Liver (tissue), 8 donors: ENCODE measurements at regions not wholly inside any gene's neighbourhood (a gene's known extent, or its start where the extent isn't known, plus 50 kb on each side); places are given as distances from the start of the nearest gene placed in this dataset.

Experiments
- DNase-seq: peaks from one replicate; pipeline ENCODE4 v3.0.0-alpha.2; 2017; ENCODE audit warnings: low spot score
- H3K27ac ChIP-seq, 2 donors: one replicate each; pipeline ENCODE4 v1.7.0; 2013; ENCODE audit warnings: inconsistent platforms in 2 of 2, low read length in 2 of 2, control low read depth in 1 of 2, low read depth in 1 of 2, mild to moderate bottlenecking in 1 of 2
- H3K27me3 ChIP-seq, 4 donors: one replicate each; pipeline versions ENCODE4 v1.6.1 to v1.7.0; 2013; ENCODE audit warnings: low read length in 3 of 4, inconsistent platforms in 1 of 4, mild to moderate bottlenecking in 1 of 4, moderate library complexity in 1 of 4; ENCODE audit not compliant: control insufficient read depth in 4 of 4, insufficient read depth in 4 of 4
- H3K36me3 ChIP-seq, 4 donors: one replicate each; pipeline versions ENCODE4 v1.6.1 to v1.7.0; 2013; ENCODE audit warnings: low read length in 3 of 4, mild to moderate bottlenecking in 3 of 4, low read depth in 1 of 4, moderate library complexity in 1 of 4; ENCODE audit not compliant: control insufficient read depth in 4 of 4, insufficient read depth in 3 of 4
- H3K4me1 ChIP-seq, 4 donors: one replicate each; pipeline versions ENCODE4 v1.6.1 to v1.7.0; 2013; ENCODE audit warnings: low read length in 3 of 4, mild to moderate bottlenecking in 3 of 4, moderate library complexity in 1 of 4; ENCODE audit not compliant: control insufficient read depth in 4 of 4, insufficient read depth in 4 of 4
- H3K4me3 ChIP-seq, 3 donors: one replicate each; pipeline versions ENCODE4 v1.6.1 to v1.7.0; 2013; ENCODE audit warnings: low read length in 3 of 3, control low read depth in 1 of 3, low read depth in 1 of 3, mild to moderate bottlenecking in 1 of 3
- H3K9ac ChIP-seq, 2 donors: one replicate each; pipeline ENCODE4 v1.7.0; 2013; ENCODE audit warnings: low read length in 2 of 2, mild to moderate bottlenecking in 2 of 2, moderate library complexity in 2 of 2, control low read depth in 1 of 2, low read depth in 1 of 2
- H3K9me3 ChIP-seq, 4 donors: one replicate each; pipeline versions ENCODE4 v1.6.1 to v1.7.0; 2013; ENCODE audit warnings: low read length in 3 of 4; ENCODE audit not compliant: control insufficient read depth in 4 of 4
- FOXA1 ChIP-seq: IDR thresholded peaks from 2 replicates; pipeline ENCODE4 v1.6.1; 2016; ENCODE audit warnings: antibody characterized with exemption
- FOXA2 ChIP-seq: IDR thresholded peaks from 2 replicates; pipeline ENCODE4 v1.6.1; 2016; ENCODE audit warnings: antibody characterized with exemption
- GABPA ChIP-seq, 2 donors: IDR thresholded peaks in 1 of 2; conservative IDR thresholded peaks in 1 of 2; 2 replicates each; pipeline ENCODE4 v1.6.1; 2016; ENCODE audit warnings: antibody characterized with exemption in 2 of 2, mild to moderate bottlenecking in 1 of 2, moderate library complexity in 1 of 2
- HNF4A ChIP-seq, 2 donors: conservative IDR thresholded peaks; 2 replicates each; pipeline ENCODE4 v1.6.1; 2016; ENCODE audit warnings: antibody characterized with exemption in 2 of 2, mild to moderate bottlenecking in 2 of 2
- HNF4G ChIP-seq: IDR thresholded peaks from 2 replicates; pipeline ENCODE4 v1.6.1; 2016; ENCODE audit warnings: antibody characterized with exemption
- JUND ChIP-seq, 2 donors: IDR thresholded peaks; 2 replicates each; pipeline ENCODE4 v1.6.1; 2016; ENCODE audit warnings: antibody characterized with exemption in 2 of 2
- NR2F2 ChIP-seq: IDR thresholded peaks from 2 replicates; pipeline ENCODE4 v1.6.1; 2016; ENCODE audit warnings: antibody characterized with exemption
- RAD21 ChIP-seq, 2 donors: IDR thresholded peaks; 2 replicates each; pipeline ENCODE4 v1.6.1; 2016; ENCODE audit warnings: antibody characterized with exemption in 2 of 2, mild to moderate bottlenecking in 2 of 2
- RXRA ChIP-seq, 2 donors: IDR thresholded peaks; 2 replicates each; pipeline ENCODE4 v1.6.1; 2017 to 2018; ENCODE audit warnings: antibody characterized with exemption in 2 of 2, mild to moderate bottlenecking in 1 of 2
- SP1 ChIP-seq: IDR thresholded peaks from 2 replicates; pipeline ENCODE4 v1.6.1; 2018; ENCODE audit warnings: antibody characterized with exemption, mild to moderate bottlenecking
- TAF1 ChIP-seq: conservative IDR thresholded peaks from 2 replicates; pipeline ENCODE4 v1.6.1; 2016; ENCODE audit warnings: antibody characterized with exemption, mild to moderate bottlenecking
- YY1 ChIP-seq: IDR thresholded peaks from 2 replicates; pipeline ENCODE4 v1.6.1; 2016; ENCODE audit warnings: antibody characterized with exemption, mild to moderate bottlenecking
- WGBS: extraction: QIAGEN DNeasy Blood & Tissue Kit; methylation state at CpG from one replicate; pipeline ENCODE4 v1.1.7; 2013; 5-methylcytosine and 5-hydroxymethylcytosine counted together
- TF ChIP-seq, protein P1 (sequence below): fragments of 150-350 bp; IDR thresholded peaks from 2 replicates; pipeline ENCODE4 v1.5.1; 2017; ENCODE audit warnings: improper control_type of control experiment, low read depth, low read length; ENCODE audit not compliant: missing input control
- TF ChIP-seq, protein P2 (sequence below): IDR thresholded peaks from 2 replicates; pipeline ENCODE4 v1.6.1; 2016; ENCODE audit warnings: antibody characterized with exemption
- TF ChIP-seq, protein P3 (sequence below): IDR thresholded peaks from 2 replicates; pipeline ENCODE4 v1.6.1; 2016; ENCODE audit warnings: antibody characterized with exemption, mild to moderate bottlenecking
- TF ChIP-seq, protein P4 (sequence below): IDR thresholded peaks from 2 replicates; pipeline ENCODE4 v1.6.1; 2016; ENCODE audit warnings: antibody characterized with exemption
- donor health status: healthy.
- donor health status: healthy.
- donor health status: healthy.
- donor health status: healthy.
- donor health status: healthy.

DNA sequence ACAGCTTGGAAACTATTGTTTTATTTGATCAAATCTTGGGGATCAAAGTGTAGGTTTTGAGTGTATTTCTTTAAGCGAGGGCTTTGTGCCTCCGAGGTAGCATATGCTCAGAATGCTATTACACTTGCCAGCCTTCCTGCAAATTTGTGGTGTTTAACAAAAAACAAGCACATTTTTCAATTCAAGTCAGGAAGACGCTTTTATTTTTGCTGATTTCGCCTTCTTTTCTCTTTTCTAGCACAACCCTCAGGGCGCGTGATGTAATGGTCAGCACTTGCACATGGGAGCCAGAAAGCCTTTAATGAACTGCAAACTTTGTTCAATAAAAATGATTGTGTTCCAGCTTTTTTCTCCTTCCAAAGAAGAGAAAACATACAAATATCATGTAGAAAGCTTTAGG is 466.5 kb downstream of the PRKD1 start (continued):
- TF ChIP-seq FOXA2 = no peak
- TF ChIP-seq RAD21 (IDR thresholded peaks at IDR 0.05) = no peak
- TF ChIP-seq, protein P1, sequence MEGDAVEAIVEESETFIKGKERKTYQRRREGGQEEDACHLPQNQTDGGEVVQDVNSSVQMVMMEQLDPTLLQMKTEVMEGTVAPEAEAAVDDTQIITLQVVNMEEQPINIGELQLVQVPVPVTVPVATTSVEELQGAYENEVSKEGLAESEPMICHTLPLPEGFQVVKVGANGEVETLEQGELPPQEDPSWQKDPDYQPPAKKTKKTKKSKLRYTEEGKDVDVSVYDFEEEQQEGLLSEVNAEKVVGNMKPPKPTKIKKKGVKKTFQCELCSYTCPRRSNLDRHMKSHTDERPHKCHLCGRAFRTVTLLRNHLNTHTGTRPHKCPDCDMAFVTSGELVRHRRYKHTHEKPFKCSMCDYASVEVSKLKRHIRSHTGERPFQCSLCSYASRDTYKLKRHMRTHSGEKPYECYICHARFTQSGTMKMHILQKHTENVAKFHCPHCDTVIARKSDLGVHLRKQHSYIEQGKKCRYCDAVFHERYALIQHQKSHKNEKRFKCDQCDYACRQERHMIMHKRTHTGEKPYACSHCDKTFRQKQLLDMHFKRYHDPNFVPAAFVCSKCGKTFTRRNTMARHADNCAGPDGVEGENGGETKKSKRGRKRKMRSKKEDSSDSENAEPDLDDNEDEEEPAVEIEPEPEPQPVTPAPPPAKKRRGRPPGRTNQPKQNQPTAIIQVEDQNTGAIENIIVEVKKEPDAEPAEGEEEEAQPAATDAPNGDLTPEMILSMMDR = no peak
- TF ChIP-seq RXRA (IDR thresholded peaks at IDR 0.05) = no peak

DNA sequence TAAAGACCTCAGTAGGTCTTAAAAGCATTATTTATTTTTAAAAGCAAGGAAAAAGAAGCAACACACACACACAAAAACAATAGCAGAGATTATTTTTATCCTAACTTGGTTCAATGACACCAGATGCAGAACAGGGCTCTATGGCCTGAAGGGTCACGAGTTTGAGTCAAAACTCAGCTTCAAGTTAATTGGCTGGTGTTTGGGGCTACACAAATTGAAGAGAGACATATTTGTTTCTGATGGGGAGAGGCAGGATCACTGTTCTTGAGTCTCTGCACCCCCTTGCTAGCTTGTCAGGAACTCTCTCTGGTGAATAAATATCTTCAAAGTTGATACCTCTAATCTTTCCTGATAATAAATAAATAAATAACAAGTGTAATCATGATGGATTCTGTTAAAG is 466.1 kb downstream of the PRKD1 start:
- Histone ChIP-seq H3K36me3 (no peaks in the 10 kb centered on the region), H3K9ac (no peak overlapping the region), H3K27me3 (no peaks in the 10 kb centered on the region), H3K27ac (no peak overlapping the region), H3K9me3 (no peaks in the 10 kb centered on the region), H3K4me3 (no peak overlapping the region), H3K4me1 (no peaks in the 10 kb centered on the region)
- WGBS = 31% methylated on average over 1 of the region's 1 CpG
- TF ChIP-seq FOXA2 (no peak), HNF4G (no peak), NR2F2 (no peak), RXRA (IDR thresholded peaks at IDR 0.05) (no peak), GABPA (IDR thresholded peaks at IDR 0.05 in 1 of 2, conservative IDR thresholded peaks at IDR 0.05 in 1 of 2) (no peak), JUND (IDR thresholded peaks at IDR 0.05) (no peak), HNF4A (conservative IDR thresholded peaks at IDR 0.05) (no peak), RAD21 (IDR thresholded peaks at IDR 0.05) (no peak), FOXA1 (no peak), YY1 (no peak), SP1 (no peak), TAF1 (no peak)
- TF ChIP-seq, protein P2, sequence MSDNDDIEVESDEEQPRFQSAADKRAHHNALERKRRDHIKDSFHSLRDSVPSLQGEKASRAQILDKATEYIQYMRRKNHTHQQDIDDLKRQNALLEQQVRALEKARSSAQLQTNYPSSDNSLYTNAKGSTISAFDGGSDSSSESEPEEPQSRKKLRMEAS = no peak
- TF ChIP-seq, protein P3, sequence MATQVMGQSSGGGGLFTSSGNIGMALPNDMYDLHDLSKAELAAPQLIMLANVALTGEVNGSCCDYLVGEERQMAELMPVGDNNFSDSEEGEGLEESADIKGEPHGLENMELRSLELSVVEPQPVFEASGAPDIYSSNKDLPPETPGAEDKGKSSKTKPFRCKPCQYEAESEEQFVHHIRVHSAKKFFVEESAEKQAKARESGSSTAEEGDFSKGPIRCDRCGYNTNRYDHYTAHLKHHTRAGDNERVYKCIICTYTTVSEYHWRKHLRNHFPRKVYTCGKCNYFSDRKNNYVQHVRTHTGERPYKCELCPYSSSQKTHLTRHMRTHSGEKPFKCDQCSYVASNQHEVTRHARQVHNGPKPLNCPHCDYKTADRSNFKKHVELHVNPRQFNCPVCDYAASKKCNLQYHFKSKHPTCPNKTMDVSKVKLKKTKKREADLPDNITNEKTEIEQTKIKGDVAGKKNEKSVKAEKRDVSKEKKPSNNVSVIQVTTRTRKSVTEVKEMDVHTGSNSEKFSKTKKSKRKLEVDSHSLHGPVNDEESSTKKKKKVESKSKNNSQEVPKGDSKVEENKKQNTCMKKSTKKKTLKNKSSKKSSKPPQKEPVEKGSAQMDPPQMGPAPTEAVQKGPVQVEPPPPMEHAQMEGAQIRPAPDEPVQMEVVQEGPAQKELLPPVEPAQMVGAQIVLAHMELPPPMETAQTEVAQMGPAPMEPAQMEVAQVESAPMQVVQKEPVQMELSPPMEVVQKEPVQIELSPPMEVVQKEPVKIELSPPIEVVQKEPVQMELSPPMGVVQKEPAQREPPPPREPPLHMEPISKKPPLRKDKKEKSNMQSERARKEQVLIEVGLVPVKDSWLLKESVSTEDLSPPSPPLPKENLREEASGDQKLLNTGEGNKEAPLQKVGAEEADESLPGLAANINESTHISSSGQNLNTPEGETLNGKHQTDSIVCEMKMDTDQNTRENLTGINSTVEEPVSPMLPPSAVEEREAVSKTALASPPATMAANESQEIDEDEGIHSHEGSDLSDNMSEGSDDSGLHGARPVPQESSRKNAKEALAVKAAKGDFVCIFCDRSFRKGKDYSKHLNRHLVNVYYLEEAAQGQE = no peak
- TF ChIP-seq, protein P4, sequence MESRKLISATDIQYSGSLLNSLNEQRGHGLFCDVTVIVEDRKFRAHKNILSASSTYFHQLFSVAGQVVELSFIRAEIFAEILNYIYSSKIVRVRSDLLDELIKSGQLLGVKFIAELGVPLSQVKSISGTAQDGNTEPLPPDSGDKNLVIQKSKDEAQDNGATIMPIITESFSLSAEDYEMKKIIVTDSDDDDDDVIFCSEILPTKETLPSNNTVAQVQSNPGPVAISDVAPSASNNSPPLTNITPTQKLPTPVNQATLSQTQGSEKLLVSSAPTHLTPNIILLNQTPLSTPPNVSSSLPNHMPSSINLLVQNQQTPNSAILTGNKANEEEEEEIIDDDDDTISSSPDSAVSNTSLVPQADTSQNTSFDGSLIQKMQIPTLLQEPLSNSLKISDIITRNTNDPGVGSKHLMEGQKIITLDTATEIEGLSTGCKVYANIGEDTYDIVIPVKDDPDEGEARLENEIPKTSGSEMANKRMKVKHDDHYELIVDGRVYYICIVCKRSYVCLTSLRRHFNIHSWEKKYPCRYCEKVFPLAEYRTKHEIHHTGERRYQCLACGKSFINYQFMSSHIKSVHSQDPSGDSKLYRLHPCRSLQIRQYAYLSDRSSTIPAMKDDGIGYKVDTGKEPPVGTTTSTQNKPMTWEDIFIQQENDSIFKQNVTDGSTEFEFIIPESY = no peak
- TF ChIP-seq, protein P1 = no peak
- DNase-seq = no peak
